ENCODE measurements at regions not wholly inside any gene's neighbourhood (a gene's known extent, or its start where the extent isn't known, plus 50 kb on each side); places are given as distances from the start of the nearest gene placed in this dataset.

- TF ChIP-seq POLR2A (IDR thresholded peaks at IDR 0.05) (no peak), CTCF (IDR thresholded peaks at IDR 0.05) (no peak)
Observed at GRCh38 chr9:24257726-24258125, 288.0 kb downstream of the IZUMO3 start.
